Limb (tissue), 2 donors: ENCODE measurements at regions not wholly inside any gene's neighbourhood (a gene's known extent, or its start where the extent isn't known, plus 50 kb on each side); places are given as distances from the start of the nearest gene placed in this dataset.
"Not testable (repeated sequence)": the region's sequence is repeated elsewhere in the genome, so short reads cannot be mapped to it uniquely, and the experiment has no call there.

Experiments
- DNase-seq, 2 donors: peaks; one replicate each; pipeline ENCODE4 v3.0.0-alpha.2; 2016; ENCODE audit errors: extremely low spot score in 2 of 2

DNA sequence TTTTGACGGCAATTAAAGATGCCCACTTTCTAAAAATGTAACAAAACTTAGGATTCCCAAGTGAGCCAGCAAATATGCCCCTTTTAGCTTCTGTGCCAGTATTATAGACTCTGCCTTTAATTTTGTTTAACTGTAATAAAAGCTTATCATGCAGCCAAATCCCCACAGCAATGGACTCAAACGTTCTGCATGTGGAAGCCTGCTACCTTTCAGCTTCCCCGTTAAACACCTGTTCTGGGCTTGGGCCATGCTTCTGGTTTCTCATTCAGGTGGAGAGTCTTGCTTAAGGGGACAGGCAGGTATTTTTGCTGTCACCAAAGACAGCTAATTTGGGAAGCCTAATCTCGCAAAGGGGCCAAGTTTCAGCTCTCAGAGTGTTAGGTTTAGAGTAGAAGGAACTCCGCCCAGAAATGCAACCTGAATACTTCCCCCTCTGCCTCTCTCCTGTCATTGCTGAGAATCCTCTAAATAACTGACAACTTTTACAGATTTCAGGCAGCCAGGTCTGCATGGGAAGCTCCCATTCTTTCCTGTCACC is 399.4 kb upstream of the ATP11B start:
- DNase-seq: no peak

DNA sequence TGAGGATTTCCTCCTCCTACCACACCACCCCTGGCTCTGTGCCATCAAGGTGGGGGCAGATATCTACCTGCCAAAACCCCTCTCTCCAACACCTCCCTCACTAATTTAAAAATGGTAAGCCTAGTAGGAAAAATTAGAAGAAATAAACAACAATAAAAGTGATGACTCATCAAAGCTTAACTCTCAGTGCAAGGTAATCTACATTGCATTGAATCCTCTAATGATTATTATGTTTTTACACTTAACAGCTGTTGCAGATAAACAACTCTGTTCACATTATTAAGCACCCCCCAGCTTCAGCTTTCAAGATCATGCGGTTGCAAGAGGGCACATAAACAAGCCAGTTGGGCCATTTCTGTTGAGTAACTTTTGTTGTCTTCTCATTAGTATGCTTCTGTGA is 396.1 kb upstream of the ATP11B start:
- no peak for DNase-seq

DNA sequence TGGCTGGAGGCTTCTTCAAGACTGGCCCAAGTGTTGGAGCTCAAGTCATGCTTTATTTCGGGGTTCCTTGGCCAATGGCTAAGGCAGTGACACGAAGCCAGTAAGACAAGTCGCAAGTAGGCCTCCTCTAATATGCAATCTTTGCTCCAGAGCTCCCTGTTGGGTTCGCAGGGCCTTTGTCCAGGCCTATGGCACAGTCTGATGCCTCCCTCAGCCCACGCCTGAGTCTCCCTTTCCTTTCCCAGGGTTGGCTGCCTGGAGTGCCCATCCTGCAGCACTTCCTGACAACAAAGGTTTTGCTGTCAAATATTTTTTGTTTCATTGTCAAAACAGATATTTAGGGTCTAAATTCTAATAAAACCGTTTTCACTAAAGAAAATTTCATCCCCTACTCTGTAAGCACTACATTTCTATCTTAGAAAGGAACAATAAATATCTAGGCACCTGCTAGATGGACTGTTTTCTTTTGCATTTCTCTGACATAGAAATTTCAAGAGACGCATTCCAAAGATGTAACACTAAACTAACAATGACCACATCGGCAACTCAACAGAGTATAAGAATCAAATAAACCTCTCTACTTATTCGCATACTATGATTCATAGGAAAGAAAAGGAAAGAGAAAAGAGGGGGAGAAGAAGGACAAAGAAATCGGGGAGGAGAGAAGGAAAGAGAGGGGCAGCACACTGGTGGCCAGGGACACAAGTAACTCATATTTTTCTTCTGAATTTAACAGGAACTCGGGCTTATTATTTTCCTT is 393.1 kb upstream of the ATP11B start:
- DNase-seq: no peak

DNA sequence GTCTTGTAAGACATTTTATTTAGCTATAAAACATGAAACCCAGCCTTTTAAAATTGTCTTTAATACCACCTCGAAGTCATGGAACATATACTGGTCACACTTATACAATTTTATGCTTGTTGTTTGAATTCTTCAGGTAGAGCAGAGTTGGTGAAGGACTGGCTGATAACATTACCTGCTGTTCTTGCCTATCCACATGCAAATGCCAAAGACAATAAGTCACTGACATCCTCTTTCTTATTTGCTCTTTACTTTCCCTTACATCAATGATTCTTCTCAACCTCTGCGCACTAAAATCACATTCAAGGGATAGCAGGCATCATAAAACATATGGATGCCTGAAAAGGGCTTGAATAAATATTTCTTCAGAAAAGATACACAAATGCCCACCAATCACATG is 392.5 kb upstream of the ATP11B start:
- no peak for DNase-seq

DNA sequence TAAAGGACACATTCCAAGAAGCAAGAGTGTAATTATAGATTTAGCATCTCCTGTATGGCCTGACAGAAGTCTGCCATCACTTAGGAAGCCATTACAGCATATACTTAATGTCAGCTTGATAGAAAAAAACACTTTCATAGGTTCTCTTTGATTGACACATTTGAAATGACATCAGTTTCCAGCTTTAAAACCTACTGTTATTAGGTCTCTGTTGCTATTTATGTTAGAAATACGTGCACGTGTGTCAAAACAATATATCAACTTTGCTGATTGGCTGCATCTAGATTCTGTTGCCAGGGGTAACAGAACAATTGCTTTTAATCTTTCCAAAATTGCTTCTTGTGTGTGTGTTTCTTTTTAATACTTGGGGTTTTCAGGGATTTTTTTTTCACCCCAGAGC is 389.3 kb upstream of the ATP11B start:
- no peak for DNase-seq

DNA sequence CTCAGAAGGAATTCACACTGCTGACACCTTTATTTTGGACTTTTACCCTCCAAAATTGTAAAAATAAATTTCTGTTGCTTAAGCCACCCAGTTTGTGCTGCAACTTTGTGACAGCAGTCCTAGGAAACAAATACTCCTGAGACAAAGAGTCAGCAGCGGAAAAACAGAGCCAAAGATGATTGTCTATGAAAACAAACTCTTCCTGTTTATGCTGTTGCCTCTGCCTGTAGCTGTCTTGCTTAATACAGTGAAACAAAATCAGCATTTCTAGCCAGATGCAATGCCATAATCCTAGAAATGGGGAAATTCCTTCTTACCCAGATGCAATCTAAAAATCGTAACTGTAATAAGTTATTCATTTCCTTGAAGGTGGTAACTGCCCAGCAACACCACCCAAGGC is 387.5 kb upstream of the ATP11B start:
- DNase-seq: no peak

DNA sequence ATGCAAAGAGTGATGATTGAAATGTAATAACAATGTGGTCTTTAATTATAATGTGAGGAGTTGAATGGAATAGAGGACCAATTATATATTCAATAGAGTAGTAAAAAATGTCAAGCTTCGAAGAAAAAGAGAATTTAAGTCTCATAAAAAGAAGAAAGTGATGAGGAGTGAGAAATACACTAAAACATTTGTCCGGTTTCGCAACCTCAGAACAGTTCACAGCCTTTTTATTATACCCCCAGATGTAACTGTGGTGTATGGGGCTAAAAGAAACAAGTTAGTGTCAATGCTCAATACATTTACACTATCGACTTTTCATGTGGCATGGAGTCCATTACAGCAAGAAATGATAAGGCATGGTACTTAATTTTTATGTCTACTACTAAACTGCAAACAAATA is 386.5 kb upstream of the ATP11B start:
- DNase-seq: no peak

DNA sequence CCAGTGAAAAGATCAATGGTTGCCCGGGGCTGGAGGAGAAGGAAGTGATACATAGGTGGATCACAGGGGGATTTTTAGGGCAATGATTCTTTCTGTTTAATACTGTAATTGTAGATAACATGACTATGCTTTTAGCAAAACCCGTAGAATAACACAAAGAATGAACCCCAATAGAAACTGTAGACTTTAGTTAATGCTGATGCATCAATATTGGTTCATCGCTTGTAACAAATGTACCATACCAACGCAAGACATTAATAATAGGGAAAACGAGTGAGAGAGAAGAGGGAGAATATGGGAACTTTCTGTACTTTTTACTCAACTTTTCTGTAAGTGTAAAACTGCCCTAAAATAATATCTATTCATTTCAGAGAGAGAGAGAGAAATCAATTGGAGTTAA is 383.3 kb upstream of the ATP11B start:
- DNase-seq: no peak

DNA sequence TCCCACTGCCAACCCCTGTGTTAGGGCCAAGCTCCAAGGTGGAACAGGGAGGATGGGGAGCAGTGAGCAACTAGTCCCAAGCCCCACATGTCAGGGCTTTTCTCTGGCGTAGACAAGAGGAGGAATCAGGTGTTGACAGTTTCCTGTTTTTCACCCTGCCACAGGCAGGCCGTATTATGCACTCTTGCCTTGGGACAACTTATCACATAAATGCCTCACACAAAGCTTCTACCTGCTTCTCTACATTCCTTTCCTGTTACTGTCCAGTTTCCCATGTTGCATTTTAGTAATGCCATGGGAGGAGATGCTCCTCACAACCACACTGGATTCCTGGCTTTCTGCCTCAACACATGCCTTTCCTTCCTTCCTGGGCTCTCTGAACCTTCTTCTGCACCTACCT is 381.2 kb upstream of the ATP11B start:
- no peak for DNase-seq

DNA sequence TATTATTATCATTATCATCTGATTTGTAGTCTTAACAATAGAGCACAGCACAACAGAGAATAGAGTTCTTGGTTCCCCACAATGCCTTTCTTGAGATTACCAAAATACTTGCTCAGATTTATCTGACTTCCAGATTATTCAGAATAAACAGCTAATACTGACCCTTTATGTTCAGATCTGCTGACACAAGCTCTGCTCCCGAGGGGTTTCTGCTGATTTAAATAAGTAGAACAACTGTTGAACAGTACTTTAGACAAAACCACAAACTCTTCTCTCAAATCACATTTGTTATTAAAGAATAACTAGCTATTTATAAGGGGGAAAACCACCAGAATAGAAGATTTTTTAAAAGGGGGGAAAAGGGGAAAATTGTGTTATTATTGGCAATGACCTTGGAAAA is 380.2 kb upstream of the ATP11B start:
- DNase-seq: no peak

DNA sequence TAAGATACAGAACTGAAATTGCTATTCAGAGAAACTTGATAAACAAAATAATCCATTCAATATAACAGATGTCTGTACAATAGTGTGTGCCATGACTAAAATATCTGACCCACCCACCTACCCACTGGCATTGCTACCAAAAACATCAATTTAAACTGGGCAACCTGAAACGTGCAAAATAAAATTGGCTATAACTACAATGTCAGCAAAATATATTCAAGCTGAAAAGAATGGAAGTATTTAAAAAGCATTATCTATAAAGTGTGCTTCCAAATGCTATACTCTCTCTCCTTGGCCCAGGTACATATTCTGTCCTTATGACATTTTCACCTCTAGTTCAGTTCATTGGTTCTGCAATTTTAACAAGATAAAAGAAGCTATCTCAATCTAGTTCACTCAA is 379.6 kb upstream of the ATP11B start:
- DNase-seq: no peak

DNA sequence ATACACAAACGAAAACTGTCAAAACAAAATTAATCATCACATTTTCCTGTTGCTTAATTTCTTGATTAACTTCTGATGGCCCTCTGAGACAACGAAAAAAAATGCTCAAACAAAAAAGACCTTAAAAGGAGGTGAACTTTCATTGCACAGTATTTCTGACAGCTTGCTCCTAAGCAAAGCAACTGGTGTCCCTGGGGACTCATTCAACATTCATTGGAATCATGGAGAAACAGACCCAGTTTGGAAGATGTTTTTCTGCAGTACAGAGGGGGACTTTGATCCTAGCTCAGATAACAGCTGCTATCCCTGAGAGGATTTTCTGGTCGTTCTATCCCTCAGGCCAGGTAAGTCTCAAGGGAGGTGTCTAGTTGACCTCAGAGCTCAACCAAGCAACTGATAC is 378.7 kb upstream of the ATP11B start:
- DNase-seq: no peak

DNA sequence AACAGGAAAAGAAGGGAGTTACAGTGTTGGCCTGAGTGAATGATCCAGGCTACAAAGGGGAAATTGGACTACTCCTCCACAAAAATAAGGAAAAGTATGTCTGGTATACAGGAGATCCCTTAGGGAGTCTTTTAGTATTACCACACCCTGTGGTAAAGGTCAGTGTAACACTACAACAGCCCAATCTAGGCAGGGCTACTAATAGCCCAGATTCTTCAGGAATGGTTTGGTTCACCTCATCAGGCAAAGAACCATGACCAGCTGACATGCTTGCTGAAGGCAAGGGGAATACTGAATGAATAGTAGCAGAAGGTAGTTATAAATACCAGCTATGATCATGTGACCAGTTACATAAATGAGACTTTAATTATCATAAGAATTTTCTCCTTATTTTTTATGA is 372.6 kb upstream of the ATP11B start:
- DNase-seq: no peak

DNA sequence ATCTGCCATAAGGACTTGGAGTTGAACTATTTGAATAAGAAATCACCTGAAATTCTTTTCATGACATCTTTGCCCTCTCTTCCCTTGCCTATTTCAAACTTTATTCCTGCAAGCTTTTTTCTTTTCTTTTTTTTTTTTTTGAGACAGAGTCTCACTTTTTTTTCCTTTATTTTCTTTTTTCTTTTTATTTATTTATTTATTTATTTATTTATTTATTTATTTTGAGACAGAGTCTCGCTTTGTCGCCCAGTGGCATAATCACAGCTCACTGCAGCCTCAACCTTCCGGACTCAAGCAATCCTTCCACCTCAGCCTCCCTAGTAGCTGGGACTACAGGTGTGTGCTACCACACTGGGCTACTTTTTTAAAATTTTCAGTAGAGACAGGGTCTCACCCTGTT is 369.3 kb upstream of the ATP11B start:
- no peak for DNase-seq

DNA sequence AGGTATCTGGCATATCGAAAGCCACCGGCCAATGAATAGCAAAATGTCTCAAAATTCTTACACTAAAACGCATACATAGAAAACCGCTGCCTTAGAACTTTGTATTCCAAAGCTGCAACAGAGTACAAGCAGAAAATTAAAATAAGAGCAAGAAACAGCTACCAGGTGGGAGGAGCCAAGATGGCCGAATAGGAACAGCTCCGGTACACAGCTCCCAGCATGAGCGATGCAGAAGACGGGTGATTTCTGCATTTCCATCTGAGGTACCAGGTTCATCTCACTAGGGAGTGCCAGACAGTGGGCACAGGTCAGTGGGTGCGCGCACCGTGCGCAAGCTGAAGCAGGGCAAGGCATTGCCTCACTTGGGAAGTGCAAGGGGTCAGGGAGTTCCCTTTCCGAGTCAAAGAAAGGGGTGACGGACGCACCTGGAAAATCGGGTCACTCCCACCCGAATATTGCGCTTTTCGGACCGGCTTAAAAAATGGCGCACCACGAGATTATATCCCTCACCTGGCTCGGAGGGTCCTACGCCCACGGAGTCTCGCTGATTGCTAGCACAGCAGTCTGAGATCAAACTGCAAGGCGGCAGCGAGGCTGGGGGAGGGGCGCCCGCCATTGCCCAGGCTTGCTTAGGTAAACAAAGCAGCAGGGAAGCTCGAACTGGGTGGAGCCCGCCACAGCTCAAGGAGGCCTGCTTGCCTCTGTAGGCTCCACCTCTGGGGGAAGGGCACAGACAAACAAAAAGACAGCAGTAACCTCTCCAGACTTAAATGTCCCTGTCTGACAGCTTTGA is 367.2 kb upstream of the ATP11B start:
- not testable (repeated sequence) for DNase-seq

DNA sequence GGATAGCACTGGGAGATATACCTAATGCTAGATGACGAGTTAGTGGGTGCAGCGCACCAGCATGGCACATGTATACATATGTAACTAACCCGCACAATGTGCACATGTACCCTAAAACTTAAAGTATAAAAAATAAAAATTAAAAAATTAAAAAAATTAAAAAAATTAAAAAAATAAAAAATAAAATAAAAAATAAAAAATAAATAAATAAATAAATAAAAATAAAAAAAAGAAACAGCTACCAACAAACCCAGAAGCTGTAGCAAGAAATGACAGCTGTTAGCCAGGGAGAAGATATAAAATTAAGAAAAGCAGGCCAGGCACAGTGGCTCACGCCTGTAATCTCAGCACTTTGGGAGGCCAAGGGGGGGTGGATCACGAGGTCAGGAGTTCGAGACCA is 361.3 kb upstream of the ATP11B start:
- DNase-seq: not testable (repeated sequence)

DNA sequence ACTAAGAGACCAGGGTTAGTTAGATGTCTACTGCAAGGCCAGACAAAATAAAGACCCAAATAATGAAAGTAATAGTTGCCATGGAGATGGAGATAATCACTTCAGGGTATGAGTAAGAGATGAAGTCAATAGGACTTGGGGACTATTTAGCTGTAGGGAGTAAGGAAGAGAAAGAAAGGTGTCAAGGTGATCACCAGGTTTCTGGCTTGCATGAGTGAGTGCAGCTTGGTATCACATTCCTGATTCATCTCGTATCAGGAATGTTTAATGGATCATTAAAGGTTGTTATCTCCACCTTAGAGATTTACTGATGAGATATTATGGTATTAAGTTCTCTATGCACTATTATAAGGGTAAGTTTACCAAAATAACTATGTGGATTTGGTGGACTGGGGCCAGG is 357.4 kb upstream of the ATP11B start:
- no peak for DNase-seq

DNA sequence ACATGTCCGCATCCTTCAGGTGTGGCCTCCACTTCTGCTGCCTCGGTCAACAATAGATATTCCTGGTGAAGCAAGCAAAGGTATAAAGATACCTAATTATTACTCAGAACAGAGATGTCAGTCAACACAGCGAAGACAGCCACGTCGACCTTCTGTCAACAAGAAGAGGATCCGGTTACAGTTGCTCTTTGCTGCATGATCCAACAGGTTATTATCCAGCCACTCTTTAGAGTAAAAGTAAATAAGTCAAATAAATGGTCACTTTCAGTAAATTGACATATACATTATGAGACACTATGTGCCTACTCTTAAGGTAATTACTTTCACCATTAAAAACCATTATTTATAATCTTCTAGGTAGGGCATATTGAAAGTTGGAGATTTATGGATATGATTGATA is 356.8 kb upstream of the ATP11B start:
- DNase-seq: no peak

DNA sequence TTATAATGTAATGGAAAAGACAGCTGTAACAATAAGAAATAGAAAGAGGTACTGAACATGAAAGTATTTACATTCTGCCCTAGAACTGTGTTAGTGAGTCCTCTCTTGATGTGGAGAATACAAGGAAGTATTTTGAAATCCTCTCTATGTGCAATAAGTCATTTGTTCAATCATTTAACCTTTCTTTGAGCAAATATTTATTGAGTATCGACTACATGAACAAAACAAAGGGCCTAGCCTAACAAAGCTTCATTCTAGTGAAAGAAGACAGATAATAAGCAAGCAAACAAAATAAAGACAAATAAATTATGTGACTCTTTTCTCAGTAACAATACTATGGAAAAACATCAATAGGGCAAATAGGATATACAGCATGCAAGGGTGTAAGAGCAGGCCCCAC is 354.9 kb upstream of the ATP11B start:
- DNase-seq: no peak

DNA sequence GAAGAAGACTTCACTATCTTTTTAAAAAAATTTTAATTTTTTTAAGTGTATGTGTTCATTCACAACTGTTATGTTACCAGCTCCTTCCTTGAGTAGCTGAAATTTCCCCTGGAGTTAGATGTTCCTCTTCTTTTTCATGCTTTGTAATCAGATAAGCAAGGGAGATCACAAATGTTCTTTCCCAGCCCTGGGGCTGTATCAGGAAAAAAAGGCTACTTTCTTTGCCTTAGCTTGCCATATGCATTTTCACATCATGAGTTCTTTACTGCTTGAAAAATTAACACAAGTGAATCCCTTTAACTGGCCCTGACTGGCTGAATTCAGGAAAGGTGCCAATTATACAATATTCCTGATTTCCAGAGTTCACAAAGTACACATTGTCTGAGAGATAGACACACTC is 353.2 kb upstream of the ATP11B start:
- DNase-seq: no peak

DNA sequence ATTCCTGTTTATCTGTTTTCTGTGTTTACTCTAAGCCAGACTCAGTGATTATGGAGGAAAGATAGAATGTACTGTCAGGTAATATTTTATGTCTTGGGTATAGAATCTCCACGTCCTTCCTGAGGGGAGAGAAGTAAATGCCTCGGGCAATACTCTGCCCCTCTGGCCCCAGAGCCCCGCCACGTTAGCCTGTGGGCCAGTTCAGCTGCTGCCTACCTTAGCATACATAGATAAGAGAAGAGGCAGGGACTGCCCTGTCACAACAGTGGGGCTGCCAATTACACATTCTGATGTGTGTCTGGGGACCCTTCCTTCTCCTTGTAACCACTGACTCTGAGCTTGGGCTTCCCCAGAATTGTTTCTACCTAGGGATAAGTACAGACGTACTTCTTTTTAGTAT is 347.7 kb upstream of the ATP11B start:
- no peak for DNase-seq

DNA sequence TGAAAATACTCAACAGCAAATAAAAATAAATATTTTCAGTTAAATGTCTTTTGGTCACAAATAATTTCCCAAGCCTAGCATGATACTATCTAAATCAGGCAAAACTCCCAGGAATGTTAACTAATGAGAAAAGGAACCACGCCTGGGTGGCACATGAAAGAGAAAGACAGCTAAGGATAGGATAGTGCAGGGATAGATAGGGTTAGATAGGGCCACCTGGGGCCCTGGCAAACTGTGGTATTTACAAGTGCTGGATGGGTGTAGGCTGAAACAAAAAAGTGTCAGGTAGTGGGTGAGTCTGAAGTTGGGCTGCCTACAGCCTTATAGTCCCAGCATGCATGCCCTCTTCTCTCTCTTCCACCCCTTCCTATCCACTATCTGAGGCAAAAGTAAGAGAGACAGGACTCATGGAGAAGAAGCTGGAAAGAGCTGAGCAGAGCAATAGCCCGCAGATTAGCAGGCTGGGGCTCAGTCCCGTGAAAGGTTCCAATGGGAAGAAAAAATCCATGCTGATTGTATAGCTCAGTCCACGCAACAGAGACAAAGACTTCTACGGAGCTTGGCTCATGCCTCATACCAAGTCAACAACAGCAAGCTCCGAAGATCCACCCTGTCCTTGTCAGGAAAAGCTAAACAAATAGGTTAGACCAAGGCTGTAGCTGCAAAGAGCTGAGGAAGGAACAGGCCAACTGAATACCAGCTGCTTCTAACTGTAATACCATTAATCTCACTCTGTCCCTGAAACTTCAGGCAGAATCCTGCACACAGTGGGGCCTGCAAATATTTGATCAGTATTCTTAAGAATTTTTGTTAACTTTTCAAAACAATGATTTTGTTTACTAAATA is 342.1 kb upstream of the ATP11B start:
- no peak for DNase-seq
